GM10266 (cell line): ENCODE measurements at regions not wholly inside any gene's neighbourhood (a gene's known extent, or its start where the extent isn't known, plus 50 kb on each side); places are given as distances from the start of the nearest gene placed in this dataset.

Experiments
- DNase-seq: peaks from one replicate; pipeline ENCODE4 v3.0.0; 2012; ENCODE audit errors: extremely low spot score
- CTCF ChIP-seq: IDR thresholded peaks from 2 replicates; pipeline ENCODE4 v1.5.1; 2012; ENCODE audit warnings: mild to moderate bottlenecking, low read depth; ENCODE audit not compliant: control insufficient read depth, insufficient read depth; ENCODE audit errors: missing control alignments

GRCh38 chr2:120486441-120486840 lies 140.5 kb downstream of the INHBB start:
- no peak for DNase-seq
- TF ChIP-seq CTCF: no peak

- TF ChIP-seq CTCF: no peak
- DNase-seq: no peak
These were observed 141.0 kb downstream of the INHBB start for GRCh38 chr2:120486946-120487345.

- no peak for TF ChIP-seq CTCF
- DNase-seq: no peak
These were observed 142.6 kb downstream of the INHBB start for GRCh38 chr2:120488531-120488930.

- TF ChIP-seq CTCF: no peak
- no peak for DNase-seq
These were observed 143.1 kb downstream of the INHBB start for GRCh38 chr2:120489023-120489422.

GRCh38 chr2:120490091-120490798 lies 144.3 kb downstream of the INHBB start:
- TF ChIP-seq CTCF: no peak
- DNase-seq: no peak

- DNase-seq: no peak
- TF ChIP-seq CTCF: no peak
These were observed 145.2 kb downstream of the INHBB start for GRCh38 chr2:120491111-120491625.

GRCh38 chr2:120493231-120493630 lies 147.3 kb downstream of the INHBB start:
- TF ChIP-seq CTCF: no peak
- no peak for DNase-seq
